ENCODE measurements at regions not wholly inside any gene's neighbourhood (a gene's known extent, or its start where the extent isn't known, plus 50 kb on each side); places are given as distances from the start of the nearest gene placed in this dataset.

DNA sequence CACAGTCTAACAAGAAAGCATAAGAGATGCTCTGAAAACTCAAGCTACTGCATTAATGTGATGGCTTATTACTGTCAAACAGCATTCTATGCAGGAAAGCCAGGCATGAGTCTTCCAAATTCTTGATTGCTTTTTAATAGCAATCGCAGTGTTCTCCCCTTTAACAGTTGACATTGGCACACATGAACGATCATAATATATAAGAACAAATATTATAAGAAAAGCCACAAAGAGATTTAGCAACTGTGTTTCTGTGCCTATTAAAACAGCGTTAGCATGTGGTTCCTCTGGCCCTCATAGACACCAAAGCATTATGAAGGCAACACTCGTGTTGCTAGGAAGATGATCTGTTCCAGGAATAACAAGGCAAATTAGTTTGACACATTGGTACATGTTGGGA is 245.0 kb downstream of the ACKR3 start:
- H3K9me3 ChIP-seq (ENCODE audit: insufficient read depth in 2 of 2, low read depth in 1 of 2, low read length in 1 of 2), result peaks cover 8 to 11% of the 10 kb centered on the region in 2 experiments
- H2BK20ac ChIP-seq (ENCODE audit: low read length), result no peak overlapping the region
- H2BK15ac ChIP-seq (ENCODE audit: low read length), result no peak overlapping the region
- H2BK5ac ChIP-seq (ENCODE audit: low read depth, low read length), result no peak overlapping the region
- no peak overlapping the region for H3K27ac ChIP-seq (ENCODE audit: low read depth, low read length)
- 85% methylated on average over 4 of the region's 4 CpGs; no CpG with 5 or more reads in 1 of the 2 experiments for WGBS, 2 experiments (ENCODE audit: extremely low coverage in 1 of 2, insufficient coverage in 1 of 2, insufficient read length in 1 of 2, insufficient replicate concordance in 2 of 2, low coverage in 1 of 2, low lambda C conversion rate in 2 of 2, missing lambda C conversion rate in 1 of 2)
- no peak overlapping the region for H3K9ac ChIP-seq (replicated peaks in 1 of 4; ENCODE audit: extremely low read depth in 1 of 4, low read depth in 3 of 4, low read length in 3 of 4)
- ChIA-PET POLR2A (ENCODE audit: partially characterized antibody) (no interaction called here), CTCF (ENCODE audit: partially characterized antibody) (no interaction called here)
- no peaks in the 10 kb centered on the region for H4K20me1 ChIP-seq (replicated peaks in 1 of 2; ENCODE audit: control insufficient read depth in 1 of 2, insufficient read depth in 2 of 2, low read length in 2 of 2)
- H3K18ac ChIP-seq (ENCODE audit: extremely low read depth, low read length), result no peak overlapping the region
- no peak overlapping the region for H4K91ac ChIP-seq (replicated peaks; ENCODE audit: insufficient read length, low read length)
- no peaks in the 10 kb centered on the region for H3K79me1 ChIP-seq (ENCODE audit: low read depth, low read length)
- no peak overlapping the region for H3K4ac ChIP-seq (replicated peaks; ENCODE audit: insufficient read length, low read depth, low read length)
- FAIRE-seq (no peak), DNase-seq (ENCODE audit: low read depth in 1 of 2, low spot score in 2 of 2) (no peak)
- TF ChIP-seq NANOG (IDR thresholded peaks at IDR 0.05; ENCODE audit: insufficient read depth, low read depth, low read length, poor library complexity, severe bottlenecking), result no peak
- no peak for TF ChIP-seq RNF2 (IDR thresholded peaks at IDR 0.05; ENCODE audit: borderline replicate concordance, low read depth, low read length, missing control alignments, poor library complexity, severe bottlenecking)
- H2BK12ac ChIP-seq (ENCODE audit: low read depth, low read length), result no peak overlapping the region
- H2AK5ac ChIP-seq (ENCODE audit: low read depth, low read length), result no peak overlapping the region
- no peak overlapping the region for H3K23ac ChIP-seq (ENCODE audit: insufficient read length)
- no peaks in the 10 kb centered on the region; a peak in 1 of 7 replicates for H3K4me1 ChIP-seq (replicated peaks in 1 of 4; ENCODE audit: control insufficient read depth in 3 of 4, insufficient read depth in 4 of 4, low read length in 3 of 4)
- no peak overlapping the region for H3K4me3 ChIP-seq (ENCODE audit: extremely low read depth in 1 of 4, insufficient read depth in 2 of 4, low read depth in 3 of 4, low read length in 4 of 4)
- no peaks in the 10 kb centered on the region for H3K79me2 ChIP-seq (ENCODE audit: control insufficient read depth in 1 of 2, insufficient read depth in 2 of 2, low read length in 2 of 2)
- no peak overlapping the region for H3K56ac ChIP-seq (replicated peaks; ENCODE audit: insufficient read length, low read depth, low read length)
- no peak overlapping the region for H3K14ac ChIP-seq (ENCODE audit: insufficient read length)
- H2AFZ ChIP-seq (ENCODE audit: low read length), result no peak overlapping the region
- H4K5ac ChIP-seq (ENCODE audit: insufficient read length, low read depth, low read length), result no peak overlapping the region
- H3K27me3 ChIP-seq (replicated peaks in 1 of 4; ENCODE audit: control insufficient read depth in 3 of 4, extremely low read depth in 1 of 4, insufficient read depth in 3 of 4, low read length in 3 of 4), result no peaks in the 10 kb centered on the region
- H4K8ac ChIP-seq (ENCODE audit: extremely low read depth, insufficient read depth, low read length), result no peak overlapping the region
- no peak overlapping the region for H2BK120ac ChIP-seq (replicated peaks; ENCODE audit: low read depth, low read length)
- H3K36me3 ChIP-seq (ENCODE audit: control insufficient read depth in 2 of 4, insufficient read depth in 4 of 4, low read length in 3 of 4), result no peaks in the 10 kb centered on the region
- no peak overlapping the region for H3K4me2 ChIP-seq (ENCODE audit: insufficient read depth in 1 of 2, low read depth in 2 of 2, low read length in 2 of 2)
- H3K23me2 ChIP-seq (ENCODE audit: low read depth, low read length), result no peaks in the 10 kb centered on the region

Measured in H1 (cell line).